GM06990 (cell line): ENCODE measurements at regions not wholly inside any gene's neighbourhood (a gene's known extent, or its start where the extent isn't known, plus 50 kb on each side); places are given as distances from the start of the nearest gene placed in this dataset.

Source experiments
- DNase-seq: peaks from one replicate; pipeline ENCODE4 v3.0.0-alpha.2; 2011; ENCODE audit not compliant: insufficient read length; ENCODE audit errors: extremely low read depth
- H3K27me3 ChIP-seq: replicated peaks from 2 replicates; pipeline ENCODE4 v1.6.0; 2011; ENCODE audit warnings: low read length; ENCODE audit not compliant: control insufficient read depth, insufficient read depth
- H3K36me3 ChIP-seq: 2 replicates; pipeline ENCODE4 v1.5.1; 2011; ENCODE audit warnings: low read length; ENCODE audit not compliant: control insufficient read depth, insufficient read depth
- H3K4me3 ChIP-seq: replicated peaks from 2 replicates; pipeline ENCODE4 v1.5.1; 2011; ENCODE audit warnings: low read depth, mild to moderate bottlenecking, control low read depth, low read length
- TF ChIP-seq, protein P1 (sequence below): IDR thresholded peaks from 2 replicates; pipeline ENCODE4 v1.5.1; 2011; ENCODE audit warnings: low read length, control low read depth, mild to moderate bottlenecking, inconsistent platforms; ENCODE audit not compliant: insufficient read depth, poor library complexity, severe bottlenecking

DNA sequence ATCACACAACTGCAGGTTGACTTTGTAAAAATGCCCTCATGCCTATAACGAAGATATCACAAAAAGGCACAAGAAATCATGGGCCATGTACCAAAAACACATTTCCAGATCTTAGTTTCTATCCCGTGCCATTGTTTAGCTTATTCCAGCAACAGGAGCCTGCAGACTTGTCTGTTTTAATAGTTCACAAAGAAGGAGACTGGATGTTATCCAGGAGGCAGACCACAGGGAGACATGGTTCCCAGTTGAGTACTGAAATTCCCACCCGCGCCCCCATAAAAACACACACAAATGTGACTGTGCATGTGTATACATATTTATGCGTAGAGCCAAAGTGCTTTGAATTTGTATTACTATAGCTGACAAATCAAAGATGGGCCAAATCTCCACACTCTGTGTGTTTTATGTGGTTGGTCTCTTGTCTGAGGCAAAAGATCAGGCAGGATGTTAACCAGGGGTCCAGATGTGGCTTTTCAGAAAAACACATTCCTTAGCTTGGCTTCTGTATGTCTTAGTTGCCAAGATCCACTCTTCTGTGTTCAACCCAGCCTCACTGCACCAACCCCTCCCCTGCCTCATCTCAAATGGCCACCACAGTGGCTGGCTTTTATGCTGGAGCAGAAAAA lies 469.2 kb upstream of the DIPK2B start:
- H3K36me3 ChIP-seq = no peaks in the 10 kb centered on the region
- no peak for DNase-seq

DNA sequence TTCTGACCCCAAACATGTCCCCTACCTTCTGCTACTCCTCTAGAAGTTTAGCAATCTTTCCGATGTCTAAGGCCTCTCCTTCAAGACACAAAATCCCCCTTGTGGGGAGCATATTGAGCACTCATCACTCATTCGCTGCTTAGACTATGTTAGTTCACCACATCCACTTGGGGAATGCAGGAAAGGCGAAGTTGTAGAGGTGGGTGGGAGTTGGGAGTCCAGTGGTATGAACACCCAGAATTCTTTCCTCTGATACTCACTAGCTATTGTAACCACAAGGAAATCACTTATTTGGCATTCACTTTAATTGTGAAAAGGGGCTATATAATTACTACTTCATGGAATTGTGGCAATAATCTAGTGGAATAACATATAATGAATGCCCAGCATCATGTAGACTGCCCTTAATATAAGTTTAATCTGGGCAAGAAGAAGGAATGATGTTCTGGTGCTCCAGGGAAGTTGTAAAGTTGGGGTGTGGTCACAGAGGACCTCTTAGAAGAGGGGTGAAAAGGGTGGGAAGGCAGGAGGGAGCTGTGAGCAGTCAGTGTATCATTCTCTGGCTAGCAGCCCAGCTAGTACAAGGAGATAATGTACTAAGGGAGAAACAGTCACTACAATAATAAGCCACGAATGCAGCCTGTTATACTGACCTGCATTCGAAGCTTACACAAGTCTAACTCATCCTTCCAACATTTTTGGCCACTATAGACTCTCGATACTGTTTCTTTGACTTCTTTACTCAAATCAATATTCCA lies 468.2 kb upstream of the DIPK2B start:
- Histone ChIP-seq H3K36me3 (no peaks in the 10 kb centered on the region), H3K27me3 (no peaks in the 10 kb centered on the region), H3K4me3 (no peak overlapping the region)
- TF ChIP-seq, protein P1, sequence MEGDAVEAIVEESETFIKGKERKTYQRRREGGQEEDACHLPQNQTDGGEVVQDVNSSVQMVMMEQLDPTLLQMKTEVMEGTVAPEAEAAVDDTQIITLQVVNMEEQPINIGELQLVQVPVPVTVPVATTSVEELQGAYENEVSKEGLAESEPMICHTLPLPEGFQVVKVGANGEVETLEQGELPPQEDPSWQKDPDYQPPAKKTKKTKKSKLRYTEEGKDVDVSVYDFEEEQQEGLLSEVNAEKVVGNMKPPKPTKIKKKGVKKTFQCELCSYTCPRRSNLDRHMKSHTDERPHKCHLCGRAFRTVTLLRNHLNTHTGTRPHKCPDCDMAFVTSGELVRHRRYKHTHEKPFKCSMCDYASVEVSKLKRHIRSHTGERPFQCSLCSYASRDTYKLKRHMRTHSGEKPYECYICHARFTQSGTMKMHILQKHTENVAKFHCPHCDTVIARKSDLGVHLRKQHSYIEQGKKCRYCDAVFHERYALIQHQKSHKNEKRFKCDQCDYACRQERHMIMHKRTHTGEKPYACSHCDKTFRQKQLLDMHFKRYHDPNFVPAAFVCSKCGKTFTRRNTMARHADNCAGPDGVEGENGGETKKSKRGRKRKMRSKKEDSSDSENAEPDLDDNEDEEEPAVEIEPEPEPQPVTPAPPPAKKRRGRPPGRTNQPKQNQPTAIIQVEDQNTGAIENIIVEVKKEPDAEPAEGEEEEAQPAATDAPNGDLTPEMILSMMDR = no peak
- no peak for DNase-seq

More for the DNA sequence above, 469.2 kb upstream of the DIPK2B start:
- H3K4me3 ChIP-seq = no peak overlapping the region
- H3K27me3 ChIP-seq = no peaks in the 10 kb centered on the region
- TF ChIP-seq, protein P1 = no peak

DNA sequence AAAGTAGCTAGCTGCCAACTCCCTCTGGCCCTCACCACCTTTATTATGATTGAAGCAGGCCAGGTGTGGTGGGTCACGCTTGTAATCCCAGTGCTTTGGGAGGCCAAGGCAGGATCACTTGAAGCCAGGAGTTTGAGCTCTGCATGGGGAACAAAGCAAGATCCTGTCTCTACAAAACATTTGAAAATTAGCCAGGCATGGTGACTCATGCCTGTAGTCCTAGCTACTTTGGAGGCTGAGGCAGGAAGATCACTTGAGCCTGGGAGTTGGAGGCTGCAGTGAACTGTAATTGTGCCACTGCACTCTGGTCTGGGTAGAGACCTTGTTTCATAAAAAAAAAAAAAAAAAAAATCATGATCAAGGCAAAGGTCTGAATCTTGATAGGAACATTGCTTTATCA lies 467.0 kb upstream of the DIPK2B start:
- TF ChIP-seq, protein P1 = no peak
- Histone ChIP-seq H3K36me3 (no peaks in the 10 kb centered on the region), H3K27me3 (no peaks in the 10 kb centered on the region), H3K4me3 (no peak overlapping the region)
- no peak for DNase-seq

DNA sequence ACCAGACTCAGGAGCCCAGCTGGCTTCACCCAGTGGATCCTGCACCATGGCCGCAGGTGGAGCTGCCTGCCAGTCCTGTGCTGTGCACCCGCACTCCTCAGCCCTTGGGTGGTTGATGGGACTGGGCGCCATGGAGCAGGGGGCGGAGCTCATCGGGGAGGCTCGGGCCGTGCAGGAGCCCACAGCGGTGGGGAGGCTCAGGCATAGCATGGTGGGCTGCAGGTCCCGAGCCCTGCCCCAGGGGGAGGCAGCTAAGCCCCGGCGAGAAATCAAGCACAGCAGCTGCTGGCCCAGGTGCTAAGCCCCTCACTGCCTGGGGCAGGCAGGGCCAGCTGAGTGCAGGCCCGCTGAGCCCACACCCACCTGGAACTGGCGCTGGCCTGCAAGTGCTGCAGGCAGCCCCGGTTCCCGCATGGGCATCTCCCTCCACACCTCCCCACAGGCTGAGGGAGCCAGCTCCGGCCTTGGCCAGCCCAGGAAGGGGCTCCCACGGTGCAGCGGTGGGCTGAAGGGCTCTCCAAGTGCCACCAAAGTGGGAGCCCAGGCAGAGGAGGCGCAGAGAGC lies 464.1 kb upstream of the DIPK2B start:
- Histone ChIP-seq H3K36me3 (no peaks in the 10 kb centered on the region), H3K4me3 (no peak overlapping the region), H3K27me3 (no peaks in the 10 kb centered on the region)
- TF ChIP-seq, protein P1 = no peak
- no peak for DNase-seq

DNA sequence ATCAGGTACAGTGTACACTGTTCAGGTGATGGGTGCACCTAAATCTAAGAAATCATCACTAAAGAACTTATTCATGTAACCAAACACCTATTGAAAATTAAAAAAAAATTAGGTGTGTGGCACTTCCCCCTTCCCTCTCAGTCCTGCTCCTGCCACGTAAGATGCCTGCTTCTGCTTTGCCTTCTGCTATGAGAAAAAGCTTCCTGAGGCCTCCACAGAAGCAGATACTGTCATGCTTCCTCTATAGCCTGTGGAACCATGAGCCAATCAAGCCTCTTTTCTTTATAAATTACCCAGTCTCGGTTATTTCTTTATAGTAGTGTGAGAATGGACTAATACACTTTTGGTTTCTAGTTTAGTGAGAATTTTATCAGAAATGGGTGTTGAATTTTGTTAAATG lies 459.8 kb upstream of the DIPK2B start:
- Histone ChIP-seq H3K4me3 (no peak overlapping the region), H3K27me3 (no peaks in the 10 kb centered on the region), H3K36me3 (no peaks in the 10 kb centered on the region)
- TF ChIP-seq, protein P1 = no peak
- no peak for DNase-seq
